ENCODE measurements at regions not wholly inside any gene's neighbourhood (a gene's known extent, or its start where the extent isn't known, plus 50 kb on each side); places are given as distances from the start of the nearest gene placed in this dataset.
"Not testable (repeated sequence)": the region's sequence is repeated elsewhere in the genome, so short reads cannot be mapped to it uniquely, and the experiment has no call there.

DNA sequence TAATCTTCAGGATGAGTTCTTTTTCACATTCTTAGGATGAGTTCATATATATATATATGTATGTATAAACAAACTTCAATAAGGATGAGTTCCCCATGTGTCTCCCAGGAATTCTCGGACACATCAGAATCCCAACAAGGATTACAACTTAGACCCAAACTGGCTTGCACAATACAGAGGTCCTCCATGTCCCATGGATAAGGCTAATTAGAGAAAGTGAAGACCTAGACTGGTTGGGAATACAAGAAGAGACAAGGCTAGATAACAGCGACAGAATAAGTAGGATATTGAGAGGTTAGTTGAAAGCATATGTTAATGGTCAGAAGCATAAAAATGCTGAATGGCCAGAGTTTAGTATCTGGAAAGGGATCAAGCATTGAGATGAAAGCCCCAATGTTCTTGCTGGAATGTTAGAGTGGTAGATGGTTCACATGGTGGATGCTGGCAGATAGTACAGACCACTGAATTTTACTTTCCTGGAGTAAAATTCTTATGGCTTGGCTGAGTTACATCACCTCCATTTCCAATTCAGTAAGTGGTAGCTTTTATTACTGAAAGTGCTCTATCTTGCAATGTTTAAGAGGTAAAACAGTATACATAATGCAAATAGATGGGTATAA is 154.9 kb upstream of the EPHA4 start:
- no peak for DNase-seq (ENCODE audit: low spot score)
- TF ChIP-seq, protein P1, sequence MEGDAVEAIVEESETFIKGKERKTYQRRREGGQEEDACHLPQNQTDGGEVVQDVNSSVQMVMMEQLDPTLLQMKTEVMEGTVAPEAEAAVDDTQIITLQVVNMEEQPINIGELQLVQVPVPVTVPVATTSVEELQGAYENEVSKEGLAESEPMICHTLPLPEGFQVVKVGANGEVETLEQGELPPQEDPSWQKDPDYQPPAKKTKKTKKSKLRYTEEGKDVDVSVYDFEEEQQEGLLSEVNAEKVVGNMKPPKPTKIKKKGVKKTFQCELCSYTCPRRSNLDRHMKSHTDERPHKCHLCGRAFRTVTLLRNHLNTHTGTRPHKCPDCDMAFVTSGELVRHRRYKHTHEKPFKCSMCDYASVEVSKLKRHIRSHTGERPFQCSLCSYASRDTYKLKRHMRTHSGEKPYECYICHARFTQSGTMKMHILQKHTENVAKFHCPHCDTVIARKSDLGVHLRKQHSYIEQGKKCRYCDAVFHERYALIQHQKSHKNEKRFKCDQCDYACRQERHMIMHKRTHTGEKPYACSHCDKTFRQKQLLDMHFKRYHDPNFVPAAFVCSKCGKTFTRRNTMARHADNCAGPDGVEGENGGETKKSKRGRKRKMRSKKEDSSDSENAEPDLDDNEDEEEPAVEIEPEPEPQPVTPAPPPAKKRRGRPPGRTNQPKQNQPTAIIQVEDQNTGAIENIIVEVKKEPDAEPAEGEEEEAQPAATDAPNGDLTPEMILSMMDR (IDR thresholded peaks at IDR 0.05; ENCODE audit: extremely low read depth, insufficient read depth, missing control alignments) = no peak
- in situ Hi-C loops (cut with MboI; ENCODE audit: low pct_unique_long_range_greater_than_20kb, low sequenced_read_pairs, unreplicated experiment) = no loop called here

DNA sequence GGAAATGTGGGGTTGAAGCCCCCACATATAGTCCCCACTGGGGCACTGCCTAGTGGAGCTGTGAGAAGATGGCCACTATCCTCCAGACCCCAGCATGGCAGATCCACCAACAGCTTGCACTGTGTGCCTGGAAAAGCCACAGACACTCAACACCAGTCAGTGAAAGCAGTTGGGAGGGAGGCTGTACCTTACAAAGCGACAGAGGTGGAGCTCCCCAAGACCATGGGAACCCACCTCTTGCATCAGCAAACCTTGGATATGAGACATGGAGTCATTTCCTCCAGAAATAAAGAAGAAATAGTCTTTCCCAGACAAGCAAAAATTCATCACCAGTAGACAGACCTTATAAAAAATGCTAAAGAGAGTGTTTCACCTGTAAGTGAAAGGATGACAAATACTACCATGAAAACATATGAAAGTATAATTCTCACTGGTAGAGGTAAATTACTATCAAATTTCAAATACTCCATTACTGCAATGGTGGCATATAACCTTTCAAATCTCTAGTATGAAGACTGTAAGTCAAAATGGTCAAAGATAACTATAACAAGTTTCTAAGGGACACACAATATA is 152.6 kb upstream of the EPHA4 start:
- in situ Hi-C loops (cut with MboI; ENCODE audit: low pct_unique_long_range_greater_than_20kb, low sequenced_read_pairs, unreplicated experiment) = no loop called here
- TF ChIP-seq, protein P1 (IDR thresholded peaks at IDR 0.05; ENCODE audit: extremely low read depth, insufficient read depth, missing control alignments) = no peak
- no peak for DNase-seq (ENCODE audit: low spot score)

DNA sequence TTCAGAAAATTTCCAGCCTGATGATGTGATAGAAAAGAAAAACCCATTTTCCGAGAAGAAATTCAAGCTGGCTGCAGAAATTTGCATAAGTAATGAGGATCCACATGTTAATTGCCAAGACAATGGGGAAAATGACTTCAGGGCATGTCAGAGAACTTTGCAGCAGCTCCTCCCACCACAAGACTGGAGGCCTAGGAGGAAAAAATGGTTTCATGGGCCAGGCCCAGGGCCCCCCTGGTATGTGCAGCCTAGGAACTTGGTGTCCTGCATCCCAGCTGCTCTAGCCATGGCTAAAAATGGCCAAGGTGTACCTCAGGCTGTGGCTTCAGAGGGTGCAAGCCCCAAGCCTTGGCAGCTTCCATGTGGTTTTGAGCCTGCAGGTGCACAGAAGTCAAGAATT is 152.0 kb upstream of the EPHA4 start:
- in situ Hi-C loops (cut with MboI; ENCODE audit: low pct_unique_long_range_greater_than_20kb, low sequenced_read_pairs, unreplicated experiment) = not testable (repeated sequence)

DNA sequence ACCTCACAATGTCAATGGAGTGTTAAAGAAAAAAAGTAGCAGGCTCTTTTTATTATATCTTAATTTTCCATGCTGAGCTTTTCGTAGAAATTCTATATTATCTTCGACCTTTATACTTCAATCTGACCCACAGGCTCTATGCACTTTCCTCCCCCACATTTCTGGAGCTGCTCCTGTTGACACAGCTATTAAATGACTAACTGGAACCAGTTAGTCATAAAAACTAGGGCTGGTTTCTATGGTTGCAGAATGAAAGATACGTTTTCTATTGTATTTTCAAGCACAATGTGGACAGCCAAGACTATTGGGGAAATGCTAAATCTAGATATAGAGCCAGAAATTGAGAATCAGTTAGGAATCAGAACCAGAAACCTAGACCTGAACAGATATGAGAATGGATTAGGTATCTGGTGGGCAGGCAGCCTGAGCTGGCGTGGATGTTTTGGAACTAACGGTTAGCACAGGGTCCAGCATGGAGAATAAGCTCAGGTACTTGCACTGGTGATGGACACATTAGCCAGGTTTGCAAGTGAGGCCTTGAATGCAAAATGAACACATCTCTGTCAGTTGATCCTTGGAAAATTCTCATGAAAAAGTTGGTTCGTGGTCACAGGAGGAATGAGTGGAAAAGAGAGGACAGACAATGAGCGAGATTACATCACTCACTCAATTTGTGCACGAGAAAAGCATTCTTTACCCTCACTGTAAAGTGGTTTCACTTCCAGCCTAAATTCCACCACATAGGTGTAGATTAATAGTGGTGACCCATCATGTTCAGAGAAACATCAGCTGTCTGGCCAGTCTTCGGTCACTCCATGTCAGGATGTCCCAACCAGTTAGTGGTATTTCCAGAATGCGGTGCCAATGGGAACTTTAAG is 144.6 kb upstream of the EPHA4 start:
- in situ Hi-C loops (cut with MboI; ENCODE audit: low pct_unique_long_range_greater_than_20kb, low sequenced_read_pairs, unreplicated experiment) = no loop called here
- TF ChIP-seq, protein P1 (IDR thresholded peaks at IDR 0.05; ENCODE audit: extremely low read depth, insufficient read depth, missing control alignments) = no peak
- no peak for DNase-seq (ENCODE audit: low spot score)

More for the DNA sequence above, 152.0 kb upstream of the EPHA4 start:
- DNase-seq (ENCODE audit: low spot score) = not testable (repeated sequence)

DNA sequence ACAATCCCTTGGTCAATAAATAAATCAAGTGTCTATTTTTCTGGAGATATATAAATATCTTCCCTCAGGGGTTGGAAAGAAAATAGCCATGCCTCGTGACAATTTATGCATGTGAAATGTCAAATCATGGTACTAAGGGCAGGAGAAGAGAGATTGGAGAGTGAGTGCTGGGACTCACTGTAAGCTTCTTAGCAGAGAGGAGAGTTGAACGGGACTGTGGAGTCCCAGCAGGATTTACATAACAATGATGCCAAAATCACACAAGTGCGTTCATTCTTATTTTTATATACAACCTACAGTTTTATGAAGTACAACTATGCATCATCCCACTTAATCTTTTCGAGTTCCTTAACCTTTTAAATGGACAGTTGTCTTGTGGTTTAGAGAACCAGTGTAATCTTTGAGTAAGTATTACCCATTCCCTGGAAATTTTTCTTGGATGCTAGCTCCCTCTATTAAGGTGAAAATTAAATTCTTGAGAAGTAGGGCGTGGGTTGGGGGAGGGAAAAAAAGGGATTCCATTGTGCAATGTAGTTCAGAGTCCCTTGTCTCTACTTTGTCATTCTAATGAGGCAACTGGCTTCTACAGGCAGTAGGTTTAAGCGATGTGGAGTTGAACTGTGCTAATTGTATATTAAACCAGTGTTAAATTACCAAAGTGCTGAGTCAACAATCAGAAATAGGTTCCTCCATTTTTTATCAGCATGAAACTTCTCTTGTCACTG is 143.6 kb upstream of the EPHA4 start:
- in situ Hi-C loops (cut with MboI; ENCODE audit: low pct_unique_long_range_greater_than_20kb, low sequenced_read_pairs, unreplicated experiment) = no loop called here
- TF ChIP-seq, protein P1 (IDR thresholded peaks at IDR 0.05; ENCODE audit: extremely low read depth, insufficient read depth, missing control alignments) = no peak
- no peak for DNase-seq (ENCODE audit: low spot score)

DNA sequence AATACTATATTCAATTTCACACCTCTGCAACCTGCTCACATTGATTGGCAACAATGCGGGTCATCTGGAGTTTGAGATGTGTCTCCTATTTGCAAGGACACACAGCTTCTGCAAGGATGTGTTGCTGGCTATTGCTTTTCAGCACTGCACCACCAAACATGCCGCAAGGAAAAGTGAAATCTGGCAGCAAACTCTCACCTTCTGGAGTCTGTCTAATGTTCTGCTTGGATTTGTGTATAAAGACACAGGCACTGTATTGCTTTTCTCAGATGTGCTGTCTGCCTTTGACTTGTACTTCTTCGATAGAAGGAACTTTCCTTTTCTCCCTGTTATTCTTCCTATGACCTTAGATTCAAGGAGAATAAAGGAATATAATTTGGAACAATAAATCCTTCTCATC is 138.6 kb upstream of the EPHA4 start:
- in situ Hi-C loops (cut with MboI; ENCODE audit: low pct_unique_long_range_greater_than_20kb, low sequenced_read_pairs, unreplicated experiment) = no loop called here
- DNase-seq (ENCODE audit: low spot score) = no peak
- TF ChIP-seq, protein P1 (IDR thresholded peaks at IDR 0.05; ENCODE audit: extremely low read depth, insufficient read depth, missing control alignments) = no peak
